AG04450 (cell line): ENCODE measurements at regions not wholly inside any gene's neighbourhood (a gene's known extent, or its start where the extent isn't known, plus 50 kb on each side); places are given as distances from the start of the nearest gene placed in this dataset.

Experiments
- CTCF ChIA-PET: fragments of 300-600, 350-600 bp; formaldehyde crosslinking; extraction: SDS; loops from one replicate; lab custom pipeline; 2022; ENCODE audit warnings: antibody characterized with exemption, inconsistent platforms; lab: Charles Lee
- POLR2A ChIA-PET: fragments of 350-600 bp; formaldehyde crosslinking; extraction: SDS; loops from one replicate; lab custom pipeline; 2021; ENCODE audit warnings: antibody characterized with exemption, inconsistent platforms; lab: Yijun Ruan, JAX
- DNase-seq: peaks from one replicate; pipeline ENCODE4 v3.0.0-alpha.2; 2011; ENCODE audit warnings: low read depth, low spot score
- H3K27ac ChIP-seq: one replicate; pipeline ENCODE4 v1.5.1; 2012; ENCODE audit warnings: low read depth, low read length, control low read depth
- H3K27me3 ChIP-seq: one replicate; pipeline ENCODE4 v1.6.0; 2012; ENCODE audit warnings: low read length; ENCODE audit not compliant: control insufficient read depth, insufficient read depth
- H3K4me3 ChIP-seq: 2 replicates; pipeline ENCODE4 v1.5.1; 2011; ENCODE audit warnings: mild to moderate bottlenecking, low read depth, low read length, control low read depth
- H3K9me3 ChIP-seq: 2 replicates; pipeline ENCODE4 v1.5.1; 2012; ENCODE audit warnings: low read length; ENCODE audit not compliant: control insufficient read depth, insufficient read depth
- TF ChIP-seq, protein P1 (sequence below): IDR thresholded peaks from 2 replicates; pipeline ENCODE4 v1.5.1; 2011; ENCODE audit warnings: low read depth, low read length, control low read depth, inconsistent platforms

DNA sequence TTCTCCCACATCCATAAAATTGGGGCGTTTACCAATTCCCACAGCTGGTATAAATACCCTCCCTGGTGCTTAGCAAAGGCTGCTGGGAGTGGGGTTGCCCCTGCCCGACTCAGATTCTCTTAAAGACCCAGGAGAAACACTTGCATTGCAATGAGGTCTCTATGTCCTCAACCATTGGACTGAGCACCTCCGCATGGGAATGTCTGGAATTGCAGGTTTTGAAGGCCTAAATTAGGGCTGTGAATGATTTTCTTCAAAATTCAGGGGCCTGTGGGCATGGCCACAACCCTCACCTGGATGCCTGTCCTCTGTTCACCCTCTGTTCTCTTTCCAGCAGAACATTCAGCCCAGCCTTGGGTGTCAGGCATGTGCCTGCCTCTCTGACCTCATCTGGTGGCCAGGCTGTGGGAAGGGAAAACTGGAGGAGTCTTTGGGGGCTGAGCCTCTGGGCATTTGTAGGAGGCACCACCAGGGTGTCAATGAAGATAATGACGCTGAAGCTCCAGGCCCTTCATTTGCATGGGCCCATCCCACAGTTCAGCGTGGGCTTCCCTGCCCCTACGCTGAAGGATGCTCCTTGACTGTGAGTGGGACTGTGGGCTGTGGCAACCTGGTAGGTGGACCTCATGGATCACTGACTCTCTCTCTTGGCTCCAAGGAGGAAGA, 52.7 kb upstream of the MYEOV start:
- CTCF ChIA-PET: interaction anchor here (0.6 to 1.6 kb wide), 3 partner anchors 25 to 140 kb away, joined by 3 to 4 read pairs (median 3); no protein-coding TSS in a partner anchor
- TF ChIP-seq, protein P1, sequence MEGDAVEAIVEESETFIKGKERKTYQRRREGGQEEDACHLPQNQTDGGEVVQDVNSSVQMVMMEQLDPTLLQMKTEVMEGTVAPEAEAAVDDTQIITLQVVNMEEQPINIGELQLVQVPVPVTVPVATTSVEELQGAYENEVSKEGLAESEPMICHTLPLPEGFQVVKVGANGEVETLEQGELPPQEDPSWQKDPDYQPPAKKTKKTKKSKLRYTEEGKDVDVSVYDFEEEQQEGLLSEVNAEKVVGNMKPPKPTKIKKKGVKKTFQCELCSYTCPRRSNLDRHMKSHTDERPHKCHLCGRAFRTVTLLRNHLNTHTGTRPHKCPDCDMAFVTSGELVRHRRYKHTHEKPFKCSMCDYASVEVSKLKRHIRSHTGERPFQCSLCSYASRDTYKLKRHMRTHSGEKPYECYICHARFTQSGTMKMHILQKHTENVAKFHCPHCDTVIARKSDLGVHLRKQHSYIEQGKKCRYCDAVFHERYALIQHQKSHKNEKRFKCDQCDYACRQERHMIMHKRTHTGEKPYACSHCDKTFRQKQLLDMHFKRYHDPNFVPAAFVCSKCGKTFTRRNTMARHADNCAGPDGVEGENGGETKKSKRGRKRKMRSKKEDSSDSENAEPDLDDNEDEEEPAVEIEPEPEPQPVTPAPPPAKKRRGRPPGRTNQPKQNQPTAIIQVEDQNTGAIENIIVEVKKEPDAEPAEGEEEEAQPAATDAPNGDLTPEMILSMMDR: no peak
- no peak overlapping the region for H3K4me3 ChIP-seq
- no peaks in the 10 kb centered on the region for H3K27me3 ChIP-seq
- no peak overlapping the region for H3K27ac ChIP-seq
- H3K9me3 ChIP-seq: no peaks in the 10 kb centered on the region
- no peak for DNase-seq
- POLR2A ChIA-PET: no interaction called here

DNA sequence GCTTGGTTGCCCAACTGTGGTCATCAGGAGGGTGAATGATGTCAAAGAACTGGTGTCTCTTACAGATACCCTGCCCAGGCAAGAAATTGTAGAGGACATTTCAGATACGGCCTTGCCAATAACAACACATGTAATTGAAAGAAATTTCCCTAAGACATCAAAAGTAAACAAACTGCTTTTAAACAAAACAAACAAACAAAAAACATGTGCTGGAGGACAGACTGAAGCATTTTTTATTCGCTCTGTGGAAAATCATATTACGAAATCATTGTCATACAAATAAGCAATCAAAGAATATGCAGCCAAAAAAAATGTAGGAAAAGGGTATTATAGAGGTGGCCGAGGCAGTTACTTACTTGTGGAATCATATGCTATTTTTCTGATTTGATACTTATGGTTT, 52.1 kb upstream of the MYEOV start:
- DNase-seq: no peak
- Histone ChIP-seq H3K4me3 (no peak overlapping the region), H3K9me3 (no peaks in the 10 kb centered on the region), H3K27me3 (peaks cover 1% of the 10 kb centered on the region), H3K27ac (no peak overlapping the region)
- POLR2A ChIA-PET: interaction anchor here (0.6 kb wide), 1 partner anchor 352 kb away, joined by 3 read pairs; no protein-coding TSS in a partner anchor
- TF ChIP-seq, protein P1: no peak
- CTCF ChIA-PET: interaction anchor here (1.2 kb wide), 1 partner anchor 140 kb away, joined by 4 read pairs; no protein-coding TSS in a partner anchor

DNA sequence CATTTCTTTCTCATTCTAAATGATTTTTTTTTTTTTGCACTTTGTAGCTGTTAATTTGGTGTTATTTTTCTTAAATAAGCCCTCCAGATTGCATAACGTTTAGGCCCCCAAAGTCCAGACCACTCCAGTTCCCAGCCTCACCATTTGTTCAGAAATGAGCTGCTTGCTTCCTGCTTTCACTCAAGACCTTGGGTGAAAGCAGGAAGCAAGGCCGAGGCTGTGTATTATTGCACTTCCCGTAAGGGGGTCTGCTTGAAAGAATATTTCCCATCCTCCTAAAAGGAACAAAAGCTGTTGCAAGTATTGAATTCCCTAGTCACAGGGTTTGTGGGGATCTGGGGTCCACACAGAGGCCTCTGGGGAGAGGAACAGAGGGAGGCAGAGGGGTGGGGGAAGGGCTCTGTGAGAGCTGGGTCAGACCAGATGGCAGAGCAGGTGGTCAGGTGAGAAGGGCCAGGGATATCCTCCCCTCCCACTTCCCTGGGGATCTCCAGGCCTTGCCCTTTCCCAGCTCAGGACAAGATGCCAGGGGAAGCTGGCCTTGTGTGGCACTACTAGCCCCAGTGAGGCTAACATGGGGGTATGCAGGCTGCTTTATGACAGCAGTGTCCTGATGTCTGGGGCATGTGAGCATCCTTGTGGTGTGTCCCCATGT, 51.6 kb upstream of the MYEOV start:
- Histone ChIP-seq H3K9me3 (no peaks in the 10 kb centered on the region), H3K4me3 (no peak overlapping the region), H3K27ac (no peak overlapping the region), H3K27me3 (peaks cover 2% of the 10 kb centered on the region)
- ChIA-PET CTCF (interaction anchor here (1.2 kb wide), 1 partner anchor 141 kb away, joined by 4 read pairs; no protein-coding TSS in a partner anchor), POLR2A (interaction anchor here (0.6 kb wide), 1 partner anchor 352 kb away, joined by 3 read pairs; no protein-coding TSS in a partner anchor)
- DNase-seq: no peak
- TF ChIP-seq, protein P1: no peak

DNA sequence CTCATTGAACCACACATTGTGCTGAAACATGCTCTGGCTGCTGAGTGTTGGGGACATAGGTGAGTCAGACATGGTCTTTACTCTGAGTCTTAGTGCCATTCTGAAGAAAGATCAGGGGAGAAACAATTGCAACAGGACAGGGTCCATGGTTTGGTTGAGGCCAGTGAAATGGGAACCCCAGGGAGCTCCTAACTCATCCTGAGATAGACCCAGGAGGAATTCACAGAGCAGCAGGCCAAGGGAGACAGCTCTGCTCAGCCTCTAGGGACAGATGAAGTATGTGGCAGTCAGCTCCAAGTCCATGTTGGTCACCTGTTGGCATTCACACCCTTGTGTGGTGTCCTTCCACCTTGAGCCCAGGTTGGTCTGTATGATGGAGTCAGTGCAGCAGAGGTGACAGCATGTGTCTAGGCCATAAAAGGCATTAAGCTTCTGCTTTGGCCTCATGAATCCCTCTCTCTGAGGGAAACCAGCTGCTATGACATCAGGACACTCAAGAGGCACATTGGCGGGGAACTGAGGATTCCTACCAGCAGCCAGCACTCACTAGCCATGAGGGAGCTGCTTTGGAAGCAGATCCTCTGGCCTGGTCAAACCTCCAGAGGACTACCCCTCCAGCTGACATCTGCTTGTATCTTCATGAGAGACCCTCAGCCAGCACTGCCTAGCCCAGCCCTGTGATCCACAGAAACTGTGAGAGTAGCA, 50.3 kb upstream of the MYEOV start:
- ChIA-PET POLR2A (interaction anchor here (0.6 kb wide), 1 partner anchor 83 kb away, joined by 4 read pairs; no protein-coding TSS in a partner anchor), CTCF (no interaction called here)
- Histone ChIP-seq H3K27me3 (peaks cover 4% of the 10 kb centered on the region), H3K27ac (no peak overlapping the region), H3K9me3 (no peaks in the 10 kb centered on the region), H3K4me3 (no peak overlapping the region)
- no peak for DNase-seq
- TF ChIP-seq, protein P1: no peak
